A673 (cell line): ENCODE measurements at regions not wholly inside any gene's neighbourhood (a gene's known extent, or its start where the extent isn't known, plus 50 kb on each side); places are given as distances from the start of the nearest gene placed in this dataset.

ENCODE experiments used
- EZH2 ChIP-seq: fragments of 200-600 bp; sonication (generic); IDR thresholded peaks from 2 replicates; pipeline ENCODE4 v1.6.1; 2017; ENCODE audit warnings: borderline replicate concordance, low read depth, mild to moderate bottlenecking, mixed read lengths, antibody characterized with exemption, low read length; ENCODE audit not compliant: poor library complexity, severe bottlenecking
- TF ChIP-seq, protein P1 (sequence below): fragments of 300-800, 200-600 bp; sonication (generic); conservative IDR thresholded peaks from 2 replicates; pipeline ENCODE4 v1.5.1; 2017; ENCODE audit warnings: low read depth, mild to moderate bottlenecking, antibody characterized with exemption, low read length, moderate library complexity, mixed read lengths

GRCh38 chr10:8581521-8582225, 527.2 kb downstream of the GATA3 start:
- TF ChIP-seq, protein P1, sequence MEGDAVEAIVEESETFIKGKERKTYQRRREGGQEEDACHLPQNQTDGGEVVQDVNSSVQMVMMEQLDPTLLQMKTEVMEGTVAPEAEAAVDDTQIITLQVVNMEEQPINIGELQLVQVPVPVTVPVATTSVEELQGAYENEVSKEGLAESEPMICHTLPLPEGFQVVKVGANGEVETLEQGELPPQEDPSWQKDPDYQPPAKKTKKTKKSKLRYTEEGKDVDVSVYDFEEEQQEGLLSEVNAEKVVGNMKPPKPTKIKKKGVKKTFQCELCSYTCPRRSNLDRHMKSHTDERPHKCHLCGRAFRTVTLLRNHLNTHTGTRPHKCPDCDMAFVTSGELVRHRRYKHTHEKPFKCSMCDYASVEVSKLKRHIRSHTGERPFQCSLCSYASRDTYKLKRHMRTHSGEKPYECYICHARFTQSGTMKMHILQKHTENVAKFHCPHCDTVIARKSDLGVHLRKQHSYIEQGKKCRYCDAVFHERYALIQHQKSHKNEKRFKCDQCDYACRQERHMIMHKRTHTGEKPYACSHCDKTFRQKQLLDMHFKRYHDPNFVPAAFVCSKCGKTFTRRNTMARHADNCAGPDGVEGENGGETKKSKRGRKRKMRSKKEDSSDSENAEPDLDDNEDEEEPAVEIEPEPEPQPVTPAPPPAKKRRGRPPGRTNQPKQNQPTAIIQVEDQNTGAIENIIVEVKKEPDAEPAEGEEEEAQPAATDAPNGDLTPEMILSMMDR: no peak
- no peak for TF ChIP-seq EZH2
